ENCODE measurements at regions not wholly inside any gene's neighbourhood (a gene's known extent, or its start where the extent isn't known, plus 50 kb on each side); places are given as distances from the start of the nearest gene placed in this dataset.
A peak's percentile ranks its signal among the peaks of the same experiment; 100 is the strongest.

DNA sequence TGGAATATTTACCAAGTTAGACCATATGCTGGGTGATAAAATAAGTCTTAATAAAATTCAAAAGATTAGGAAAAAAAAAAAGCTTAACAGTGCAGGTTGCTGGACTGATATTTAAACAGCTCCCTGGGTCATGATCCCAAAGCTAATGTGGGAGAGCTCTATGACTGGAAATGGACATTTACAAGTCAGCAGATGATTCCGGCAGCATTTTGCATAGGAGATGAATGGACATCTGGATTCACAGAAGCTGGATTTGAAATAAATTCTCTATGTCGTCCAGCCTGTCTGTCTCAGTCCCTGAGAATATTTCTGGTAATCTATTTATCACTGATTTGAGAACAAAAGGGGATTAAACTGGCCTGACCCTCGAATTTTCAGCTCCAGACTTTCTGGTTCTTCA is 52.3 kb upstream of the KLHL25 start:
- no peak for DNase-seq

DNA sequence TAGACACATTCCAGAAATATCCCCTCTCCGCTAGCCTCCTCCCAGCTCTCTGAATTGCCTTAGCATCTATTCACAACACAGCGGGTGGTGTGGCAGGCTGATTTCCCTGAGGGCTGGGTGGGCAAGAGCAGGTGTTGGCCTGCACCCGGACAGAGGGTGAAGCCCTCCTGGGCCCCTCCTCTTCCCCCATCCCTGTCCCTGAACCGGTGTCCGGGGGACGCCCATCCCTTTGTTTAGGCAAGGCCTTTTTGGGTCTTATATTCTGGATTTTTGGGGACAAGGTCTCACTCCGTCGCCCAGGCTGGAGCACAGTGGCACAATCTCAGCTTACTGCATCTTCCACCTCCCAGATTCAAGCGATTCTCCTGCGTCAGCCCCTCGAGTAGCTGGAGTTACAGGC is 55.2 kb upstream of the KLHL25 start:
- DNase-seq = no peak

DNA sequence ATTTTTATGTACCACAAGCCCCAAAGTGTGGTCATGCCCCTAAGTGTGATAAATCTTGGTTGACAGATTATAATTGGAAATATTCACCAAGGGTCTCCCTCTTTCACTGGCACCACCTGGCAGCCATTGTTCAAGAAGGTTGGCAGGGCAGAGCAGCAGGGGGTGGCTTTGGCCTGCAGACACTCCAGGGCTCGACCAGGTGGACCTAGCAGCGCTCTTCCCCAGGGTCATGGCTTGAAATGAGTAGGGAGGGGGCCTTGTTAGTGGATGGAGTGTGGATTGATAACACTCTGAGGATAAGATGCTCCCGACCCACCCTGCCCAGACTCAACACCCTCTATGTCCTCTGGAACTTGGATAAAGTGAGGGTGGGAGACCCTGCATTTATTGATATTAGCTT is 58.2 kb upstream of the KLHL25 start:
- no peak for DNase-seq

DNA sequence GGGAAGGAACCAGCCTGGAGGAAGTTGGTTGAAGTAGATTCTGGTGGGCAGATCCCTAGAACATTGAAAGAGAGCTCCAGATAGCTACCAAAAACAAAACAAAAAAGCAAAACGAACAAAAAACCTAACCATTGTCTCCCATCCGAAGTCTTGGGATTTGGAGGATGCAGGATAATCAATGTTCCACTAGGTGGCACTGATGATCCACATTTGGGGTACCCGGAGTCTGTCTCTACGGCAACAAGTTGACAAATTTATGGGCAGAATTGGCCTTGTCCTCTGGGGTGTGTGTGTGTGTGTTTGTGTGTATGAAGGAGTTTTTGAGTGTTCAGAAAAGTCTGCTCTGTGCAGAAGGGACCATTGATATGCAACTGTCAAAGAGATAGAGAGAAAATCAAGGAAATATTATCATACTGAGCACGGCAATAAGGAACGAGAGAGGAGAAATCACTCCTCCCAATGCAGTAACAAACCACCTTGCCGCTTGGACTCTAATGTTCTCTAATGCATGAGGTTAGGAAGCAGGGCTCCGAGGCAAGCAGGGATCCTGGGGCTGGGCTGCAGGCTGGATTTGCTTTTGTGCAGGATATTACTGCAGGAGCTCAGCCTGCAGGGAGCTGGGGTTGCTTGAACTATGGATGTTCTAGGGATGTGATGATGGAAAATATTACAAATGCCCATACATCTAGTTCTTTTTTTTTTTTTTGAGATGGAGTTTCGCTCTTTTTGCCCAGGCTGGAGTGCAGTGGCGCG is 59.8 kb upstream of the KLHL25 start:
- DNase-seq = peak; percentile 63

DNA sequence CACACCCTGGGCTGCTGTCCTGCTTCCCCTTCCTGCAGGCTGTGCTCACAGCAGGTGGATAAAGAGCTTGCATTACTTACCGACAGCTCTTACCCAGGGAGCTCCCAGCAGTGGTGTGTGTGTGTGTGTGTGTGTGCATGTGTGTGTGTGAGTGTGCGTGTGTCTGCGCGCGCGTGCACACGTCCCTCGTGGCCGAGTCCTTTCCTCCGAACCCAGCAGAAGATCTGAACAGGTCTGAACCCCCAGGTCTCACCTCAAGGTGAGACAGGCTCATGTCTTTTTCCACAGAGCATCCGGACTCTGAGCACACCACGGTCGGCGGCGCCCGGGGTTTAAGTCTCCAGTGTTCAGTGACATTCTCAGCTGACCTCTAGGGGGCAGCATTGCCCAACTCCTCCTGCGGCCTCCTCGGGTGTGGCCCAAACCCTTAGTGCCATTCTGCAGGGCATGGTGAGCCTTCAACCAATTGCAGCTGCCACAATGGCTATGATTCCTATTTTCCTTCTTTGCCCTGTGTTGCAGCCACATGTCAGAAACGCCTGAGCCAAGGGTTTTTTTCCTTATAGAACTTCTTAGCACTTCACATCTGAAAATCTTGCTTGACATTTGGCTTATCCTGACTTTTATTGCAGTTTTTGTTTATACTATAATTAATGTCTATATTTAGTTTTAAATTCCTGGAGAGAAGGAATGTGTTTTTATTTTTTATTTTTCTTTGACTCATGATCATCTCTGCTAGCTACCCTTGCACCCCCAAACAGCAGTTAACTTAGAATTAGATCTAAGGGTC is 64.1 kb upstream of the KLHL25 start:
- peak; percentile 83 for DNase-seq

DNA sequence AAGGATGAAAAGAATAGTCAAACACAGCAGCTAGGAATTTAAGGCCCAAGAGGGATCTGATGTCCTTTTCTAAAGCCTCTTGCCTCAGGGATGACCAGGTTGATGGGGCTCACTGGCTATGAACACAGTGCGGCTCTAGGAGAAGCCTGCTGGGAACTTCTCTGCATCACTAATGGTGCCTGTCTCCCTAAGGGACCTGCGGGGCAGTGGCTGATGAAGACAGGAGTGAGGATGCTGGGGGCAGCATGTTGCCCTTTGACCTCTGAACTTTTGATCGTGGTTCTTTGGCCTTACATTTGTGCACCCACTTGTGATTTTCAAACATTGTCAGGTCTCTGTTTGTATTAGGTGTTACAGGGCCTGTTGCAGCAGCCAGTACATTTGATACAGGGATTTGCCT is 64.9 kb upstream of the KLHL25 start:
- DNase-seq = no peak

DNA sequence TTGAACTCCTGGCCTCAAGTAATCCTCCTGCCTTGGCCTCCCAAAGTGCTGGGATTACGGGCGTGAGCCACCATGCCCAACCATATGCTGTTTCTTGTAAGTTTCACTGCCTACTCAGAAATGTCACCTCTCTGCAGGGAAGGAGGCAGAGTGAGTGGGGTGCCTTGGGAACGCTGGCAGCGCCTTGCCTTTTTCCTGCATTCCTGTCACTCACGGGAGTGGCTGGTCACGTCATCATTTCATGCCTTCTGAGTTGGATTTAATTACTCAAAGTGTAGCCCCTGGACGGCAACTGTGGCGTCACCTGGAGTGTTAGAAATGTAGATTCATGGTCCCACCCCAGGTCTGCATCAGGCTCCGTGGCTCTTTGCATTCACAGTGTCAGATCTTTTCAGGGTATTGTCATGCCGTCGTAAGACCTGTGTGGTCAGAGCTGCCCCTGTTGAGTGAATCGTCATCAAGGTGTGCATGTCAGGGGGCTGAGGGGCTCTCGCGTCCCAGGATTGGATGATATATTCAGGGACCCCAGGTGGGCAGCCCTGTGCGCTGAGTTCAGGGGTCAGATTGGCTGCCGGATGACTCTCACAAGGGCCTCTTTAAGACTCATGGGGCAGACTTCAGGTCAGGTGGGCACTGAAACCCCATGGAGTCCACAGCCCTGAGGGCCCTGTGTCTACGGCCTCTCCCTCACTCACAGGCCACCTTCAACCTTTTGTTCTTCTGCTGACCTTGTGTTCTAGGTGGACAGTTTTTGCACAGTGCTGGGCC is 65.9 kb upstream of the KLHL25 start:
- DNase-seq = no peak

DNA sequence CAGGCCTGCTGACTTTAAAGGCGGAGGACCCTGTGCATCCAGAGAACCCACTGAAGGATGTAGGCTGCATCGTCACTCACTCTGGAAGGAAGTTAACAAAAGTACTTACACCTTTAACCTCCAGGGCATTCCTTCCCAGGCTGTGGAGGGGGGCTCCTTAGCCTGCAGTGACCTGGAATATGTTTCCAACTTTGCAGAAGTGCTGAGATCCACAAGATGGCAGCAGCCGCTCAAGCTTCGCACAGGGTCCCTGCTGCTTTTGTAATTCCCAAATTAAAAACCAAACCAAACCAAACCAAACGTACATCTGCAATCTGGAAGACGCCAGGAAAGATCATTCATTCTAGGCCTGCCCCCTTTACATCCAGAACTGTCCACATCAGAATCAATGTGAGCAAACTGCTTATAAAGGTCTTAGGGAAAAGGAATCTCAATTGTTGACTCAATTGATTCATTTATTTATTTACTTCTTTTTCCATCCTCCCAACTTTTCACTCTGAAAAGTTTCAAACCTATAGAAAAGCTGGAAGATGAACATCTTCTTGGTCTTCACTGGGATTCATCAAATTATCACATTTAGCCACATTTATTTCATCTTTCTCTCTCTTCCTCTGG is 70.5 kb upstream of the KLHL25 start:
- no peak for DNase-seq

DNA sequence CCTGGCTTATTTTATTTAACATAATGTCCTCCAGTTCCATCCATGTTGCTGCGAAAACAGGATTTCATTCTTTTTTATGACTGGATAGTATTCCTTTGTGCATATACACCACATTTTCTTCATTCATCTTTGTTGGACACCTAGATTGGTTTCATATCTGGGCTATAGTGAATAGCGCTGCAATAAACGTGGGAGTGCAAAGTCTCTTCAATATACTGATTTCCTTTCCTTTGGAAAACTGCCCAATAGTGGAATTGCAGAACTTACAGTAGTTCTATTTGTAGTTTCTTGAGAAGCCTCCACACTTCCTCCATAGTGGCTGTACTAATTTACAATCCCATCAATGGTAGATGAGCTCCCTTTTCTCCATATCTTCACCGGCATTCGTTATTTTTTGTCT is 72.5 kb upstream of the KLHL25 start:
- no peak for DNase-seq

DNA sequence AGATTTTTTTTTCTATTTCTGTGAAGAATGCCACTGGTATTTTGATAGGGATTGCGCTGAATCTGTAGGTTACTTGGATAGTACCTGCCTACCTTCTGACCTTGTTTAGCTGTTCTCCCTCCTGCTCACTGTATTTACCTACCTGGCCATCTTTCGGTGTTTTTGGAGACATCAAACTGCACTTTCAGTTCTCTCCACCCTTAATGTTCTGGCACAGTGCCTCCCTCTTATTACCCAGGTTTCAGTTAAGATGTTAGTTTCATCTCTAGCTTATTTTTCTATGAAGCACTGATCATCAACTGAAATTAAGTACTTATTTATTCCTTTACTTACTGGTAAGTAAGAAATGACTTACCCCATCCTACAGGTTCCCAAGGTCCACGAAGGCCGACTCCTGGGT is 74.4 kb upstream of the KLHL25 start:
- DNase-seq = no peak

DNA sequence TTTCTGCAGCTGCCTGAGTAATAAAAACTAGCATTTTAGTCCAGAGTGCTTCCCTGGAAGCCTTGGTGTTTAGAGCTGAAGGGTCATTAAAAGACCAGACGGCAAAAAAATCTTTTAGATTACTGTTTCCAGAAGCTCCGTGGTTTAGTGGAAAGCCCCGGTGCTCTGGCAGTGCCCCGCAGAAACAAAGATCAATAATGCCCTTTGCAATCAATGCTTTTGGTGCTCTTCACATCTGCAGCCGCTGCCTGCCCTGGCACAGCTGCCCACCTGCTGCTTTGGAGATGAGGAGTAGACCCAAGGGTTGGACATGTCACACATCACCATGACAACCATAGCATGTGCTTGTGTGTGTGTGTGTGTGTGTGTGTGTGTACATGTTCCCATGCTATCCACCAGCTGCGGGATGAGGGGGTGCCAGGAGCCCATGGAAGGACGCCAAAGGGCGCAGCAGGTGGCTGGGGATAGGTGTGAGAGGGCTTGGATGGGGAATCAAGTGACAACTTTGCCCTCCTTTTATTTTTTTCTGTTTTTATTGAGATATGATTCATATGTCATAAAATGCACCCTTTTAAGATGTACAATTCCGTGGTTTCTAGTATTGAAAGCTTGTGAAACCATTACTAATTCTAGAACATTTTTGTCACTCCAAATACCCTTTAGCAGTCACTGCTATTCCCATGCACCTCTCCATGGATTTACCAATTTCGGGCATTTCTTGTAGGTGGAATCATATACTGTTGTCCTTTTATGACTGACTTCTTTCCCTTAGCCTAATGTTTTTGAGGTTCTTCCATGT is 75.7 kb upstream of the KLHL25 start:
- no peak for DNase-seq

DNA sequence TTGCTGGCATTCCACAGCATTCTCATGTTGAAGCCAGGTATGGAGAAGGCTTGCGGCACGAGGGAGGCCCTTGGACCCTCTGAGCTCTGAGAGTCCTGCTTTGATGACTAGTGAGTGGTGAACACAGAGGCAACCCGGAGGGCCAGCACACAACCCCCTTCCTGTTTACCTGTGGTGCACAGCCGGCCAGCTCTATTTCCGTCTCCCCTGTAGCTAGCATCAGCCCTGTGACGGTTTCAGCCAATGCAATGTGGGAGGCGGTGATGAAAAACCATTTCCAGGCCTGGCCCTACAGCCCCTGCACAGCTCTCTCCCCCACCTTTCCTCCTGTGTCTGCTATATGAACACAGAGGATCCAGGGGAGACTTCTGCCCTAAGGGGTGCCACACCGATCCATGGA is 76.8 kb upstream of the KLHL25 start:
- DNase-seq = no peak

DNA sequence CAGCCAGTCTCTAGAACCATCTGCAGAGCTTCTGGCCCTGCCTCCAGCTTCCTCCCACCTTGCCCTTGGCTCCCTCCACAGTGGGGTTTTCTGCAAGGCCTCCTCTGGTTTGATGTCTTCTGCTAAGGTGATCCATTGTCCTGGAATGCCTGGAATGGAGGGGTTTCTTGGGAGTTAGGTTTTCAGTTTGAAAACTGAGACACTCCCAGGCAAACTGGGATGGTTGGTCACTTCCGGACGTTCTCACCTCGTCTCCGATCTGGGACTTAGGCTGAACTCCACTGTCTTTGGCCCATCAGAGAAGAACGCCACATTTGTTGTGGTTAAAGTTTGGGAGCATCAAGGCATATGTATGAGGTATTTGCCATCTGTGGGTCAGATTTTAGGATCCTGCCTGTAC is 77.4 kb upstream of the KLHL25 start:
- DNase-seq = no peak

DNA sequence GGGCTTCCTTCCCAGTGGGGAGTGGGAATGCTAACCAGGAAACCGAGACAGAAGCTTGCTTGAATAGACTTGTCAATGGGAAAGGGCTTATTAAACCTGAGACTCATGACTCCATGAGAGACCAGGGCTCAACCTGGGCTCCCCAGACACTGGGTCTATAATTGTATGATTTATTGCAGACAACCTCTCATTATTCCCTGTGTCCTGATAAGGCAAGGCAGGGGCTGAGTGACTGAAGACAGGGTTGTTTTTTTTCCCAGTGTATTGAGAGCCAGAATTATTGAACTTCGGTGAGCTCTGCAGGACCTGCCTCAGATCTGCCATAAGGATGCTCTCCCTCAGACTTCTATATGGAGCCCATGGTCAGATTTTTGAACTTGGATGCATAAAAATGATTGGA is 79.5 kb upstream of the KLHL25 start:
- DNase-seq = no peak

DNA sequence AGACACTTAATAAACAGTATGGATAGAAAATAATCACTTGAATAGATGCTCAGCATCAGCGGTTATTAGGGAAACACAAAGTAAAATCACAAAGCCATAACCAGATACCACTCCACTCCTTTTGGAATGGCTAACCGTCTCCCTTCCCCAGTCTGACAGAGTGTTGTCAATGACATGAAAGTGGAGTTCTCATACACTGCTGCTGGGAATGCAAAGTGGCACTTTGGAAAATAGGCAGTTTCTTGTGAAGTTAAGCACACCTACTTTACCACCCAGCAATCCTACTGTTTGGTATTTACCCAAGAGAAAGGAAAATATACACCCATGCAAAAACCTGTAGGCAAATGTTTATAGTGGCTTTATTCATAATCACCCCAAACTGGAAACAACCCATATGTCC is 81.0 kb upstream of the KLHL25 start:
- no peak for DNase-seq

DNA sequence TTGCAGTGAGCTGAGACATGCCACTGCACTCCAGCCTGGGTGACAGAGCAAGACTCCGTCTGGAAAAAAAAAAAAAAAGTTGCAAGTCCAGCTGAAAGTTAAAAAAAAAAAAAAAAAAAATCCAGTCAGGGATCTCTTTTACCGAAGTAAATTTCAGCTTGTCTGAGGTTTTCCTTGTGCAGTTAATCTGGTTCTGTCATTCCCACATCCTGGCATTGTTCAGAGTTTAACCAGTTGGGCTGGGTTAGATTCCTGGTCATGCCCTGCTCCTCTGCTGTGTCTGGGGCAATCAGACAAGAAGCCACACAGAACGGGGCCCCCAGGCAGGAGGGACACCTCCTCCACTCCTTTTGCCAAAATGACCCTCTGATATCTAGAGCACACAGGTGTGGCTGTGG is 84.1 kb upstream of the KLHL25 start:
- DNase-seq = no peak

DNA sequence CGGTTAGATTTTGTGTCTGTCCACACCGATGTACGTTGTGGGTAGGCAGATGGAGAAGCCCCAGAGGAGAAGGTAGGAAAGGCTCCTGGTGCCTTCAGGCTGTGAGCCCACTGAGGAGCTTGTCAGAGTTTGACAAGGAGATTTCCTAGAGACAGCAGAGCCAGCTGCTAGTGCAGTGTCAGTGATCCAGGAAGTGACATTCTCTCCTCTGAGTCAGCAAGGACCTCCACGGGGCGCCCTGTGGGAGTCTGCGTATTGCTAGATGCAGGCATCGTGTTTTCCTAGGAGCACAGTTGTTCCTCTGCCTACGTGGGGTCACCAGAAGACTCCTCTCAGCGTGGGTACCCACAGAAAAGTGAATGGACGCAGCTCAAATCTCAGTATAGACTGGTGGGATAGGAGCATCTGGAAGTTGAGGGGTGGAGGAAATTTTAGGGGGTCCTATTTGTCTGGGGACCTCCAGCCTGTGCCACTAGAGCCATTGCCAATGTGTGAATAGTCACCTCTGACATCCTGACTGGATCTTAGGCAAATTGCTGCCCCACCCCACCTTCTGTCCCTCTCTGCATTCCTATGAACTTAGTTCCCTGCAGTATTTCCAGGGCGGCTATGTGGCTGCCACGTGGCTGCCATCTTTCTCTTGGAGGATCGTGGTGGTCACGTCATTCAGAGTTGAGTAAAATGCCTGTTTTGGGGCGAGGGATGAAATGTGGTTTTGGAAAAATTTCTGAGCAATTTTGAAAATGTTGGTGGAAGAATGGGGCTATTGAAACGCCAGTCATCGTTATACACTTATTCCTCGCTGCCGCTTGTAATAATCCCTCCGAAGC is 84.8 kb upstream of the KLHL25 start:
- no peak for DNase-seq

DNA sequence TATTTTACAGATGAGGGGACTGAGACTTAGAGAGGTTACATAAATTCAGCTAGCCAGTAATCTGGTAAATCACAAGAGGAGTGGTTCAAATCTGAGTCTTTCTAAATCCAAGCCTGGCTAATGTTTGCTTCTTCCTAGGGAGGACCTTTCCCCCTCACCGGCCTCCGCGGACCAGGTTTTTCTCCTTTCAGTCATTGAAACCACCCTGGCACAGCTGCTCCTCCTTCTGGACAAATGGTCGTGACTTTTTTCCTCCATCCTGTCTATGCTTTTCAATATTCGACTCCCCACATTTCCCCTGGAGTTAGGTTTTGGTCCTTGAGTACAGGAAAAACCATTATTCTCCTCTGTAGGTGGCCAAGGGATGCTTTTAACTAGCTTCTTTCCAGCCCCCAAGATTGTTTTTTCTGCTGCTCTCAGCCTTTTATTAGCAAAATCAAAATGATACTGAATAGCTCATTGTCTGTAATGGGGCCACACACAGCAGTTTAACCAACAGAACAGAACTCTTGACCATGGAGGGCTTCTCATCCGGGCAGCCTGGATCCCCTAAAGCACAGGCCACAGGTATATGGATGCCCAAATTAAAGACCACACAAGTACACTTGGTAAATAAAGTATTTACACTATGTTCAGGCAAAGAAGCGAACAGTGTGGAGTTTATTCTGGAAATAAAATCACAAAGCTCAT is 85.9 kb upstream of the KLHL25 start:
- no peak for DNase-seq

DNA sequence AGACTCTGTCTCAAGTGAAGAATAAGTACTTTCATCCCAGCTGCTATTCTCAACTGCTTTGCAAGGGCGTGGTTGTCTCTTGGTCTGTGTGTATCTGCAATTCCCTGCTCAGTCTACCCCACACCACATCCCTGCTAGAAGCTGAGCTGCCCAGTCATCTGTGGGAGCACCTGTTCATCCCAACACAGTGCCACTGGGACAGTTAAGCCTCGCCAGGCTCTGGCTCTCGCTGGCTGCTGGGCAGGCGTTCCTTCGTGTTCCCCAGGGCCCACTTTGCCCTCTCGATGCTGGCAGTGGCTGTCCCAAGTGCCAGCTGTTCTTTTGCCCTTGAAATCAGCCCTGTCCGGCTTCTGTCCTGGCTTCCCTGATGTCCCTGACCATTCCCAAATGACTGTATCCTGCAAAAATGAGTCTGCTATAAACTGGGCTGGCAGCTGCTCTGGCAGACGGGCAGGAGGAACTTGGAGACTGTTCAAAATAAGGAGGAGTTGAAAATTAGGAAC is 91.6 kb upstream of the KLHL25 start:
- DNase-seq = no peak

DNA sequence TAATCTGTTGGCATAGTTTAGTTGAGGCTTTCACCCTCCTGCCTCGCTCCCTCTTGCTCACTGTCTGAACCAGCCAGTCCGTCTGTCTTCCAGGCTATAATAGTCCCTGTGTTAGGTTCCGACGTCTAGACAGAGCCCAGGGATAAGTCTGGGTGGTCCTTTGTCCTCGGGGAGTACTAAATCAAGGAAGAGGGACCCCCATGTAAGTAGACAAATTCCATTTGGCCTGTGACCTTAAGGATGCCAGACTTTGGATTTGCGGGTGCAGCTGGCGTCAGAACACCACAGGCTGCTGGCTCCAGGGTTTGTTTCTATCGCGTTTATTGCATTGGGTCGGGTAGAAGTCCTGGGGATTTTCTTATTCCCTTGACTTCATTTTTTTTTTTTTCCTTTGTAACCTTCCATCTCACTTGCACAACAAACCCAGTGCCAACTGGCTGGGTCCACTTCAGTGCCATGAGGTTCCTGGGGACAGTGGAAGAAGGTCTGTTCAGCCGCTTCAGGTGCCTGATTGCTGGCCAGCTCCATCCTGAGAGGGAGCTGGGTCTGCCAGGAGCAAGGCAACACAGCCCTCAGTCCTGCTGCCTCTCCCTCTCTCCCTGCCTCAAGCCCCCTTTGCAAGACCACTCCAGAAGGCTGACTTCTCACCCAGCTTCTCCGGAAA is 95.4 kb upstream of the KLHL25 start:
- no peak for DNase-seq

All from stimulated activated CD4-positive, alpha-beta T cell treated with anti-CD3 and anti-CD28 coated beads, Interleukin-4, amount 100 ng/mL, for 24 hours (primary cell).